HG03175 (cell line): ENCODE measurements at regions not wholly inside any gene's neighbourhood (a gene's known extent, or its start where the extent isn't known, plus 50 kb on each side); places are given as distances from the start of the nearest gene placed in this dataset.
"Not testable (repeated sequence)": the region's sequence is repeated elsewhere in the genome, so short reads cannot be mapped to it uniquely, and the experiment has no call there.

ENCODE experiments used
- ATAC-seq: cut with Tn5 transposase; IDR thresholded peaks from one replicate; pipeline ENCODE4 v1.9.1; 2021; ENCODE audit warnings: mild to moderate bottlenecking, moderate library complexity; ENCODE audit not compliant: unreplicated experiment

DNA sequence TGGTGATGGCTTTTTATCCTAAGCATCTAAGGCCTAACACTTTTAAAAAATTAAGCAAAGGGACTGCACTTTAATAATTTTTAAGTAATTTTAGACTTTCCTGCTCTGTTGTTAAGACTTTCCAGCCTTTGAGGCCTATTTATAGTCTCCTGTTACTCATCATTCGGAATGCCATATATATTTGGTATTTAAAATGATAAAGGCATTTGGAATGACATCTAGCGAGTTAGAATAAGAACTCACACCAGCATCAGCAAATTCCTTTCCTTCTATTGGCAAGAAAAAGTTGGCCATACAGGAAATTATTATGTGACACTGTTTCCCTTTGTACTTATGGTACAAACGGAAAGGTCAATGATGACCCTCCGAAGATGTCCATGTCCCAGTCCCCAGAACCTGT is 88.1 kb upstream of the STMND1 start:
- no peak for ATAC-seq

DNA sequence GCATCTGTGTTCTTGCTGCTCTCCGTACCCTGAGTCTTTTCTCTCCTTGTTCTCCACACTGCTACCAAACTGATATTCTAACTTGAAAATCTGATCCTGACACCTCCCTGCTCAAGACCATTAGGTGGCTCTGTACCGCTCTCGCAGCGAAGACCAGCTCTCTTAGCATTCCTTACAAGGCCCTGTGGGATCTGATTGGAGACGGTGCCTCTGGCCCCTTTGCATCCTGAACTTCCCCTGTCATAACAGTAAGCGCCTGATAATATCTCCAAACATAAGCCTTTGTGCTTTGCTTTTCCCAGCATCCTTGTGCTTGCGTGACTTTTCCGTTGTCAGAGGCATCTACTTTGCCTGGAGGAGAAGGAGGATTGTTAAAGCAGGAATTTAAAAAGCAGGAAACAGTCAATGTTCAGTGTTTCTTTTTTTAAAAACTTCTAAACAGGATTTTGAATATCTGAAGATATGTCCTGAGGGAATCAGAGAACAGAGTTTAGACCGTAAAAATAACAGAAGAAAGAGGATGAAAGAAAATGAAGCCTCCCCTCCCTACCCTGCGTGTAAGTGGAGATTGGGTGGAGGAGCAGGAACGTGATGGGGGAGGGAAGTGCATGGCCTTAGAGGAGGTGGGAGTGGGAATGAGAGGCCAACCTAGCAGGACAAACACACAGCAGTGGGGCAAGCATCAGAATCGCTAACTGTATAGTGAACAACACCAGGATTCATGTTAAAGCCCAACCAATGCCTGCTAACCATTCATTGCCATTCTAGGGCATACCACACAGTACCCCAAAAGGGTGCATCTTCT is 89.2 kb upstream of the STMND1 start:
- no peak for ATAC-seq

DNA sequence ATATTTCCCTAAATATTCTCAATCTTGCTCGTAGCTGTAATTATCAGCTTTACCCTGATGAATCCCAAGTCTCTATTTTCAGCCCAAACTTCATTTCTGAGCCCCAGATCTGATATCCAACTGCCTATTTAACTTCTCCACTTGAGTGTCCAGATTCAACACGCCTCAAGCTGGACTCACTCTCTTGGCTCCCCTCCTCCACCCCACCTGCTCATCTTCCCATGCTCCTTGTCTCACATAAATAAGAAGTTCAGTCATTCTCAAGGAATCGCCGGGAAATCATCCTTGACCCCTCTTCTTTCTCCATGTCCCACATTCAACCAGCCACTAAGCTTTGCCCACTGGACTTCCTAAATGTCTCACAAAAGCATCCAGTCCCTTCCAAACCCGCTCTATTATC is 89.9 kb upstream of the STMND1 start:
- no peak for ATAC-seq

DNA sequence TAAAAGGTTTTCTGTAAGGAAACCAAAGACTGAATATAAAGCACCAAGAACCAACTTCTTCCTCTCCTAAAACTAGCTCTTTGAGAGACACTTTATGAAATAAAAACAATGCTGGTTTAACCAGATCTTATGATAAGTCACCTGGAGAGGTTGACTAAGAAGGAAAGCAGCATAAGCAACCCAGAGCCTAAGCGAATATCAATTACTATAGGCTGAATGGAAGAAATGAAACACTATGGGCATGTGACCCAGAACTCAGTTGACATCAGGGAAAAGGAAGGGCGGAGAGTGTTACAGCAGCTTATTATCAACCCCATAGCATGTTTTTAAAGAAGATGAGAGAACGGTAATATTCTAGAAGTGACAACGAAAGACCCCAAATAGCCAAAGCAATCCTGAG is 94.1 kb upstream of the STMND1 start:
- no peak for ATAC-seq

DNA sequence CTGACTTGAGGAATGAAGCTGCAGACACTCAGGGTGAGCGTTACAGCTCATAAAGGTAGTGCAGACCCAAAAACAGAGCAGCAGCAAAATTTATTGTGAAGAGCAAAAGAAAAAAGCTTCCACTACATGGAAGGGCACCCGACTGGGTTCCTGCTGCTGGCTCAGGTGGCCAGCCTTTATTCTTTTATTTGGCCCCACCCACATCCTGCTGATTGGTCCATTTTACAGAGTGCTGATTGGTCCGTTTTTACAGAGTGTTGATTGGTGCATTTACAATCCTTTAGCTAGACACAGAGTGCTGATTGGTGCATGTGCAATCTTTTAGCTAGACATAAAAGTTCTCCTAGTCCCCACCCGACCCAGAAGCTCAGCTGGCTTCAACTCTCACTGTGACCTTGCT is 95.3 kb upstream of the STMND1 start:
- no peak for ATAC-seq

DNA sequence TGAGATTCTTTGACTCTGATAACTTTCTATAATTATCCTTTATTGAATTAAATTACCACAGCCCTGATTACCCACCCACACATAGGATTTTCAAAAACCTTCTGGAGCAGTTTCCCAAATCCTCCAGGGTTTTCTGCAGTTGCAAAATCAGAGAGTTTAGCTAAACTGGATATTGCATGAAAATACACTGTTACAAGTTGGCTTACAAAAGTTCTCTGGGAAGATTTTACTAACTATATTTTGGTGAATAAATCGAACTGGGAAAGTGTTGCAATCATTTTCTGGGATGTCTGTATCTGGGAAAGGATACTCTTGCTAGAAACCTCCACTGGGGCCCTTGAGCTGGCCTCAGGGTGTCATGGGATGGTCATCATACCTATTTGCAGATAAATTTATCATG is 97.6 kb upstream of the STMND1 start:
- no peak for ATAC-seq

DNA sequence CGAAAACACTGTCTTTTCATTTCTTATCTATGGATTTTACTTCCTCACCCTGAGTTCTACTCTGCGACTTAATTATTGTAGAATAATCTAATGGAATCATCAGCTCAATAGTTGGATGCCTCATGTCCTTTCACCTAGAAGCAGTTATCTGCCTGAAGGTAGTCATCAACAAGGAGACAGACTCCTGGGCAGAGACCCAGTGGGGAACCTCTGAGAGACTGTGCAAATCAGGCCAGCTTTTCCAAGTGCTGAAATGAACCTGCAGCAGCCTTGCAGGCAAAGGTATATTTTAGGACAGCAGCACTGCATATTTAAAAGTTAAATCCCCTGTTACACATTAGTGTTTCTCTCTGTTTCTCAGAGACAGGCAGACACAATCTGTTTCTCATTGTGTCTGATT is 99.7 kb upstream of the STMND1 start:
- ATAC-seq: no peak

DNA sequence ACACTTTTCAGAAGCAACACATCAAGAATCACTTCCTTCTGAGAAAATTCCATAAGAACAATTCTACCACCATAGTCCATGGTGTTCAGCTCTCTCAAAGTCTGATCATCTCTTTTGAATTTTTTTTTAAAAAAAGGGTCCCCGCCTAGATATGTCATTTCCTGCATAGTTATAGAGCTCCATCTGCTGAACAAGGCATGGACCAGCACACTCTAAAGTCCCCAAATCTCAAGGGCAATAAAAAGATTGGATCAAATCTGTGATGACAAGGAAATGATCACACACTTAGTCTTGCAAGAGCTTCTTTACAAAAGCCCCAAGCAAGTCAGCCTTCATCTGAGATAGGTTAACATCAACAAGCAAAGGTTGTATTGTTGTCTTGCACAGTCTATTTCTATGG is 100.7 kb upstream of the STMND1 start:
- ATAC-seq: no peak

DNA sequence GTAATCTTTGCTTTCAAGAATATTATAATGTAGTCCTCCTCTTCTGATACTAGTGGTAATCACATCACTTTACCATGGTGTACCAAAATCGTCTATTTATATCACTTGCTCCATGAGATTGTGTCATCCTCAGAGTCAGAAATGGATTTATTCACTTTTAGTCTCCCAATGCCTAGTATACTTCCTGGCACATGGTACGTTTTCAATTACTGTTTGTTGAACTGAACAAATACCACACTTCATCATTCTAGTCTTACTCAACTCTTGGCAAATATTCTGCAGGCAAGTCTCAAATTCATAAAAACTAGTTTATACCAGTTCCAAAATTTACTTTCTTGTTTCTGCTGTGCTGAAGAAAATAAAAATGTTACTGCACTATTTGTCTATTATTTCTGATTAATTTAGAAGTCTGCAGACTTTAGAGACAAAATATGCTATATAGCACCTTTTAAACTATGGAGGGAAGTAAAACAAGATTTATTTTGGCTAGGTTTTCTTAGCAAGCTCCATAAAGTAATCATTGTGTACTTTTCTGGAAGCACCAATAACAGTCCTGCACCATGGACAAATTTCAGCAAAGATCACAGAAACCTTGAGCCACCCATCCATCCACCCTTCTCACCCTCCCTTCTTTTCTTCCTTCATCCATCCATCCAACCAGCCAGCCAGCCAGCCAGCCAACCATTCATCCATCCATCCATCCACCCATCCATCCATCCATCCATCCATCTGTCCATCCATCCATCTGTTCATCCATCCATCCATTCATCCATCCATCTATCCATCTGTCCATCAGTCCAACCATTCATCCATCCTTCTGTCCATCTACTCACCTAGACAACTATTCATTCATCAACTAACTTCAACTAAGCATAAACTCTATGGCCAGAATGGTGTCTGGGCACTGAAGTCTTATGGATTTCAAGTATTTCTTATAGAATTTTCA is 102.1 kb upstream of the STMND1 start:
- ATAC-seq: no peak

DNA sequence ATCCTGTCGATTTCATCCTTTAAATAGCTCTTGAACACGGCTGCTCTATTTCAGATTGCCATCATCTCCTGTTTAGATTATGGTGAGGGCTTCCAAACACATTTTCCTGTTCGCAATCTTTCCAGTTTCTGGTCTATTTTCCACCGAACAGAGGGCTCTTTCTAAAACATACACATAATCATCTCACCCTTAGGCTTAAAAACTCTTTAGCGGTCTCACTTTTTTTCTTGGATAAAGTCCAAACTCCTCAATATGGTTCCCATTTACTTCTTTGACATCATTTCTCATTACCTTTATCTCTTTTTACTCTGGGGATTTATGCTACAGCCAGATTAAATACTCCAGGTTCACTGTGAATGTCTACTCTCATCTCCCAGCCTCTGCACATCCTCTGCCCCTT is 103.4 kb upstream of the STMND1 start:
- ATAC-seq: no peak

DNA sequence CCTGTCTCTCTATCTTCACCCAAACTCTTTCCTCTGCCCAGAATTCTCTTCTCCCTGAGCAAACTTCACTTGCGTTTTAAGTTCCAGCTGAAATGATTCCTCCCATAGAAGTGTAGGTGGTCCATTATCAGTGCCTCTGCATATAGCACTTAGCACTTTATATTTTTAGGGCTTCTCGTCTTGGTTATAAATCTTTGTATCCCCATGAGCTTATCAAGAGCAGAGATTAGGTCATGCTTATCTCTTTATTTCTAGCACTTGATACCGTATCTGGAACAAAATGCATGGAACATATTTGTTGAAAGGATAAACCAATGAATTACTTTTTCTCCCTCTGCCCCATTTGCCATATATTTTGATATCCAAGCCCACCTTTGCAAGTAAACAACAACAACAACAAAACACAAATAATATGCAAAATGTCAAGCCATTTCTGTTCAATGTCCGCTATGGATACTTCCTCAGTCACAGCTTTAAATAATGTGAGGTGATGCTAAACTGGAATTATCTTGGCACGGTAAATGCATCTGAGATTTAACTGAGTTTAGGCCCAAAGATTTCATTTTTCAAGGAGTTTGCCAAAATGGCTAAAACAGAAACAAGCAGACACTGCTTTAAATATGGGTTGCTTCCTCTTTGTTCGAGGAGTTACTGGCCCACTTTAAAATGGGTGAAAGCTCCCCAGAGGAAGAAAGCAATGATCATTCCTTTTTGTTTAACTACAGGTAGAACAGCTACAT is 106.2 kb upstream of the STMND1 start:
- no peak for ATAC-seq

DNA sequence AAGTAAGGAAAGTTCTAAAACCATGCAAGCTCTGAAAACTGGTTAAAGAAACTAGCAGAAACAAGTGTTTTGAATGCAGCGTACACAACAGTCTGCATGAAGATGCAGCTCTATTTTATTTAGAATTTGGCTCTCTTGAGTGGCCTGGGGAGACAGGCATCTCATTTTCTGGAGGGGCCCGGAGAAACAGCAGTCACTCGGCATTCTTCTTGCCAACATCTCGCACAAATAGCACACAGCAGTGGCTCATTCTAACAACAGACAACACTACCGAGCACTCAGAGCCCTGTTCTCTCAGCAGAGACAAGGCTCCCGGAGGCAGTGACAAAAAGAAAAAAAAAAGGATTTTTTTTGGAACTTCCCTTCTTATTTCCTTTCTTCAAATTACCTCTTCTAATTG is 108.5 kb upstream of the STMND1 start:
- ATAC-seq: no peak

DNA sequence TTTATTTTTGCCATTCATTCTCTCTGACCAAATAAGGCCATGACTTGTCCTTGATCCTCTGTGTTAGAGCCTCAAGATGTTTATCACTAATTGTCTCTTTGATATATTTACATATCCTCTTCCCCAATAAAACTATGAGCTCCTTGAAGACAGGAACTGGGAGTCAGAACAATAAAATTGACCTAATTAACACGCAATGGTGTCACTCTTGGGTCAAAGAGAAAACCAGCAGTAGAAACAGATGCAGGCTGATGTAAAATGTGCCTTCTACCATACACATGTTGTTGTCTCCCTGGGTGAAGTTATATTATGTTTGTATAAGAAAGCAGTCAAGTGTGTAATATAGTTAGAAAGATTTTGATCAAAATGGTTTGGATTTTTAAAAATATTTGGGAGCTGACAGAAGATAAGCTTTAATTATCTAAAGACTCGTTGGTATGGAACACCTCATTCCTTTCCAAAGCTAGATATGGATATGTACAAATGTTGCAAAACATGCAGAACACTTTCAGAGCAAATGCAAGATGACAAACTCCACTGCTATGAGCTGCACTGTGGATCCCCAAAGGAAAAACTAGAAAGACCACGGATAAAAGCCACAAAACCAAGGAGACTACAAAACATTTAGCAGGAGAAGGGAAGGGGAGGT is 109.7 kb upstream of the STMND1 start:
- ATAC-seq: no peak

DNA sequence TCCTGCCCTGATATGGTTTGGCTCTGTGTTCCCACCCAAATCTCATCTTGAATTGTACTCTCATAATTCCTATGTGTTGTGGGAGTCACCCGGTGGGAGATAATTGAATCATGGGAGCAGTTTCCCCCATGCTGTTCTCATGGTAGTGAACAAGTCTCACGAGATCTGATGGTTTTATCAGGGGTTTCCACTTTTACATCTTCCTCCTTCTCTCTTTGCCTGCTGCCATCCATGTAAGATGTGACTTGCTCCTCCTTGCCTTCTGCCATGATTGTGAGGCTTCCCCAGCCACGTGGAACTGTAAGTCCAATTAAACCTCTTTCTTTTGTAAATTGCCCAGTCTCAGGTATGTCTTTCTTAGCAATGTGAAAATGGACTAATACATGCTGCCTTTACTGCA is 111.9 kb upstream of the STMND1 start:
- ATAC-seq: not testable (repeated sequence)

DNA sequence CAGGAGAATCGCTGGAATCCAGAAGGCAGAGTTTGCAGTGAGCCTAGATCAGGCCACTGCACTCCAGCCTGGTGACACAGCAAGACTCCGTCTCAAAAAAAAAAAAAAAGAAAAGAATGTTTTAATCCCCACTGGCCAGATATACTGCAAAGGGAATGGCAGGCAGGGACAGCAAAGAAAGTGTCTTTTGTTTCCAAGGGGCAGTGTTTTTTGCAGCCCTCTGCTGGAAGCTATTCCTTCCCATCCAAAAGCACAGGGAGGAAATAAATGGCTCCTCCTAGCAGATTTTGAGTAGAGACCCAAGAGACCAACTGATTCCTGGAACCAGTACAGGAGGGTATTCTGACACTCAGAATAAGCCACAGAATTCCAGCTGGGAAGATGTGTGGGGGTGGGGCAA is 112.5 kb upstream of the STMND1 start:
- no peak for ATAC-seq

DNA sequence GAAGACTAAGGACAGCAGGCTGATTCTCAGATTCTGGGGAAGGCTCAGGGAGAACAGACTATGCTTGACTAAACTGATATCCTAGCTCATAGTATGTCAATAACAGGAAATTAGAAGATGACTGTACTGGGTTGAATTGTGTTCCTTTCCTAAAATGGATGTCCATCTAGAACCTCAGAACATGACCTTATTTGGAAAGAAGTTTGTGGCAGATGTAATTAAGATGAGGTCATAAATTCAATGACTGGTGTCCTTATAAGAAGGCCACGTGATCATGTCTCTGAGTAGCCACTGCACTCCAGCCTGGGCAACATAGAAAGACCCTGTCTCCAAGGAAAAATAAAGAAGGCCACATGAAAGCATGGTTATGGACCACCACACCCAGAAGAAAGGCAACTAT is 113.9 kb upstream of the STMND1 start:
- ATAC-seq: no peak

DNA sequence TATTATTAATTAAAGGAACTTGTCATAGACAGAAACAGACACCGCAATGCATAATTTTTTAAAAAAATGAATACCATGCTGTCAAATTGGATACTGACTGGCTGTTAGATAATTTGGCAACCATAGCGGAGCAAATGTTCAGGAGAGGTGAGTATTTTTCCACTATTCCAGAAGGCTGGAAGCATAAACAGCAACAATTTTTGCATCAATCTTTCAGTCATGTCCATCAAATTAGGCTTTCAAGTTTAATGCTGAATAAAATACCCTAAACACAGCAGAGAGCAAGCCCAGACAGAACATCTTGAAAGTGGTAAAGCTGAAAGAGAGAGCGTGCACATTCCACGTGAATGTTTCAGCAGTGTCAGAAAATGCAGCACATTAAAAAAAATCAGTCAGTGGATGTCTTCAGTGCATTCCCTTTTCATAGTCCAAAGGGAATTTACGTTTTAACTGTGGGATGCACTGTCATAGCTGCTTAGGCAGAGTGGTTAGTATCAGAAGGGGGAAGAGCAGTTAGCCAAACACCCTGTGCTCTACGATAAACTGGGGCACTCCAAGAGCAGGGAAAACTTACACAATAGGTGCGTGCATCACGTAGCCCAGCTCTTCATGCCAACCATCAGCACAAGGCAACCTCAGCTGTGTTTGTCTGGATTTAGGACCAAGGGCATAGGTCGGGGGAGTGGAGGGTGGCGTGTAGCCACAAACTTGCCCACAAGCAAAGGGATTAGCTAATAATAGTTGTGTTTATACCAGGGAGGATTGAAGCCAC is 116.2 kb upstream of the STMND1 start:
- ATAC-seq: no peak

DNA sequence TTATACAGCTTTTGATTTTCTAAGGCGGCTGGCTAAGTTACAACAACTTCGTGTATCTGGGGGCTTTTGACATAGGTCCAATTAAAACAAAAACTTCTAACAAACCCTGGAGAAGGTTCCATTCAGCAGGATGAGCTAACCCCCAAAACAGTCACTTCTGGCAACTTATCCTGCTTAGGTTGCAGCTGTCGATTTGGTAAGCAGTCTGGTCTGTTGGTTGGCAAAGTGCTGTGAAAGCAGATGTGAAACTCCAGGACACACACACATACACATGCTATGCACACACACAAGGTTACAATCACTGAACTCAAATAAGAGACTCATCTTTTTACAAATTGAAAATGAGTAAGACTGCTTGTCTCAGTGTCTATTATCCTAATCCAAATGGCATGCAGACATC is 119.0 kb upstream of the STMND1 start:
- ATAC-seq: no peak

DNA sequence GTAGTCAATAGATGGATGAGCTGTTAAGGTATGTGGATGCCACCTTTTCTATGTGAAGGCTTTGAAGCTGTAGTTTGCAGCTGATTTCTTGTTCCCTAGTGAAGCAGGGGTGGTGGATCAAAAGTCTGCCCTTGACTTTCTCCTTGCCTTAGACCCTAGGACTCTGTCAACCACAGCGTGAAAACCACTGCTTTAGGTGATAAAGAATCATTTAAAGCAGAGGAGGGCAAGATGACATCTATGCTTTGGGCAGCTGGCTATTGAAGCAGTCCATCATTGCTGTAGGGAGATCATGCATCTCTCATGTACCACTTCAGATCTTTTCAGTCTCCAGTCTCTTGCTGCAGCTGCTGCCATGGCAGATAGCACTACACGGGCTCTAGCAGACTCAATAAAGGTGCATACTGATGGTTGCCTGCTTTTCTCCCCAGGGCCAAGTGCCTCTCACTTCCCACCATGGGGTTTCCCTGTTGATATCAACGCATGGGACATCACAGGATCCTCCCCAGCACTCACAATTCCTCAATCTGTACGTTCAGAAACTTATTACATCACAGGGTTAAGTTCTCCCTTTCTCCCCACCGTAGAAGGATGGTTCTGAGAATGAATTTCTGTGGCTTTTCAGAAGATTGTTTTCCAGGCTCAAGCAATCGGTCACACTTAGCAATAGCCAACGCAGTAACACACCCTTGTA is 122.0 kb upstream of the STMND1 start:
- no peak for ATAC-seq

DNA sequence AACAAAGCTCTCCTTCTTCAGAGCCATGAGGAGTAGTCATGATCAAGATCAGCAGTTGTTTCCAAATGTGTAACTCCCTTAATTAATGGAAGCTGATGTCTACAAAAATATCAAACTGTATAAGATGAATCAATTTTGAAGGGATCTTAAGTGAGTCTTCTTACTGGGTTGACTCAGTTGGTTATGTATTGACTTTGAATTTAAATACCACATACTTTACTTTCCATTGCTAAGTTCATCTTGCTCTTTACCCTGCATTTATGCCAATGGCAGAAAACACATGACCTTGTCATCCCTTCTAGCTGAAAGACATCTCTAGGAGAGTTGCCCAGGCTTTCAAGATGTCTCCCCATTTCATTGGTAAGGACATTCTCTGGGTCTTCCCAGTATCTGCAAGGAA is 123.2 kb upstream of the STMND1 start:
- no peak for ATAC-seq
